ENCODE measurements at regions not wholly inside any gene's neighbourhood (a gene's known extent, or its start where the extent isn't known, plus 50 kb on each side); places are given as distances from the start of the nearest gene placed in this dataset.
"Not testable (repeated sequence)": the region's sequence is repeated elsewhere in the genome, so short reads cannot be mapped to it uniquely, and the experiment has no call there.

DNA sequence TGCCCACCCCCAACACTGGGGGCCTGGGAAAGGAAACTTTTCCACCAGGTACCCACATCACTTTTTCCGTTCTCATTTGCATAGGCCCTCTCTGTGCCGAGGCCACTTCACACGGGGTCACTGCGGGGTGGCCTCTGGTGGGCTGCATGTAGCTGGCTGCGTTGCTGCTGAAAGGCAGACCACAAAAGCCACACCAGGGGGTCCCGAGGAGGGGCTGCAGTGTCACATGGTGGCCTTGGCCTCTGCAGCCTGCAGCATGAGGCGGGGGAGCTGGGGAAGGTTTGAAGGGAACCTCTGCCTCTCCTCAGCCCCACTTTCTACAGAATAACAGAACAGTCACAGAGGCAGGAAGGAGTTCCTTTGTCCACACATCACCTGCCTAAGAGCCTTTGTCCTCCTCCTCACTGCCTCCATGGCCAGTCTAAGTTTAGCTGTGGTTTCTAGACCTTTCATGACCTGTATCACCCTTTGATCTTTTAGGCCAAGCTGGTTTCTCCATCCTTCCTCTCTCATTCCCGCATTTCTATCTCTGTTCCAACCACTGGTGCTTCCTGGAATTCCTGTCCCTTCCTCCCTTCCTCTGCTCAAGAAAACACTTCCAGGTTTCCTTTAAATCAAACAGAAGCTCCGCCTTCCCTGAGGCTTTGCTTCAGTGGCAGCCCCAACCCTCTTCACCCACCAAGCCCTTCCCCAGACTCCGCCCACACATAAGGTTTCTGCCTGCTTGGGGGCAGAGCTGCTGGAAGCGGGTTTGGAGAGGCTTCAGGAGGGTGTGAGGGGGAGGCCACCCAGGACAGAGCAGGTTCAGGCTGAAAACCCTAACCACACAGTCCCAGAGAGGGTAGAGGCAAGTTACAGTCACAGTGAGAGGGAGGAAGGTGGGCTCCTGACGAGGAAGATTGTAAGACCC is 150.7 kb upstream of the TLE3 start:
- DNase-seq (ENCODE audit: low spot score) = no peak

DNA sequence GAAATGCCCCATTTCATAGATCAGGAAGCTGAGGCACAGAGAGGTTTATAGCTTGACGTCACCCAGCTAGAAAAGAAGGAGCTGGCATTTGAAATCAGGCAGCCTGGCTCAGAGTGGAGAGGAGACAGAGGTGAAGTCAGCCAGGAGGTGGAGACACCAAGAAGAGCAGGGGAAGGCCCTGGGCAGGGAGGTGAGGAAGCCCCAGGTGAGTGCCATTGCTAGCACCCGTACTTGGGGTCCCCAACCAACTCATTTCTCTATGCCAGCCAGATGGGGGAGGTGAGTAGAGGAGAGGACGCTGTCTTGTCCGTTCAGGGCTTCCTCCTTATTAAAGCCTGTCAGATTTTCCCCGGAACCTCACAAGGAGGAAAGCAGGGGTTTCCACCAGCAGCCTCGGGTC is 149.6 kb upstream of the TLE3 start:
- DNase-seq (ENCODE audit: low spot score) = no peak

DNA sequence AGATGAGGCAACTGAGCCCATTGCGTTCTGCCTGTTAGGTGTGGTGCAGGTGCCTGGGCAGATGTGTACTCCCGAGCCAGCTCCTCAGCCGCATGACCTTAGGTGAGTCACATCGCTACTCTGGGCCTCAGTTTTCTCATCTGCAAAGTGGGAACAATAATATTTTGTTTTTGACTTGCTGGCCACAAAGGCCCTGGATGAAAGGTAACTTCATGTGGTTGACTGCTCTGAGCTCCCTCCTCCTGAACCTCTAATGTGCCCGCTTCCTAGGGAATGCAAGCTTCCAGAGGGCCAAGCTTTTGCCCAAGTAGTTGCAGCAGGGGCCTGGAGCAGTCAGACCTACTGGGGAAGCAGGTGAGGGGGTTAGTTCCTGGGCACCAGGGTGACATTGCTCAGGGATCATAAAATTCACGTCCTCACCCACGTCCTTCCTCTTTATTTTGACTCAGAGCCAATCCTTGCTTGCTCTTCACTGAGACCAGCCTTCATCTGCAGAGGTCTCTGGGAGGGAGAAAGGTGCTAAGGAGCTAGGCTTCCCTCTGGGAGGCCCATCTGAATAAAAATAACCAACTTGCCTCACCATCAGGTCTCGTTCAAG is 149.0 kb upstream of the TLE3 start:
- no peak for DNase-seq (ENCODE audit: low spot score)

DNA sequence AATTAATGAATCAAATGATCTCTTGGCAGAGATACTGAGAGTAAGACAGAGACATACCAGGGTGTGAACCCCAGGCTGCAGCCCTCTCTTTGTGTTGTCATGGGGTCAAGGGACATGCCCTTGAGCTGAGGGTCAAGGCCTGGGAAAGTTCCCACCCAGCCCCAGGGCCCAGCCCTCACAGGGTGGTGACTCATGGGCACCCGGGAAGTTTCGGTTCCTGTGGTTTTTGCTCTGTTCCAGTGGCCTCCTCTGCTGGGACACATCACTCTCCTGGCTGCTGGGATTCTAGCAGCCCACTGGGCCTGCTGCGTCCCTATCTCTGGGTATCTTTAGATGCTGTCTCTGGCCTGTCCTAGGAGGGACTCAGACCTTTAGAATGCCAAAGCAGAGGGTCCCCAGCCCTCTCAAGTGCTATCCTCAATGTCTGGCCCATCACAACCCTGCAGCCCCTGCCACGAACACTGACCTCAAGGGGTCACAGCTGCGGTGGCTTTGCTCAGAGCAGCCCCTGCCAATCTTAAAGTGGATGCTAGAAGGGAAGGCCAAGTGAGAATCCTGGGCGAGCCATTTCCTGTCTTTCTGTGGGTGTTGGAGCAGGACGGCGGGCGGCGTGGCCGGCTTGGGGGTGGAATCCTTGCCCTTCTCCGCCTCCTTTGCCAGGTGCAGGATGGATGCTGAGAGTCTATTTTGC is 148.4 kb upstream of the TLE3 start:
- peak; percentile 41 for DNase-seq (ENCODE audit: low spot score)

DNA sequence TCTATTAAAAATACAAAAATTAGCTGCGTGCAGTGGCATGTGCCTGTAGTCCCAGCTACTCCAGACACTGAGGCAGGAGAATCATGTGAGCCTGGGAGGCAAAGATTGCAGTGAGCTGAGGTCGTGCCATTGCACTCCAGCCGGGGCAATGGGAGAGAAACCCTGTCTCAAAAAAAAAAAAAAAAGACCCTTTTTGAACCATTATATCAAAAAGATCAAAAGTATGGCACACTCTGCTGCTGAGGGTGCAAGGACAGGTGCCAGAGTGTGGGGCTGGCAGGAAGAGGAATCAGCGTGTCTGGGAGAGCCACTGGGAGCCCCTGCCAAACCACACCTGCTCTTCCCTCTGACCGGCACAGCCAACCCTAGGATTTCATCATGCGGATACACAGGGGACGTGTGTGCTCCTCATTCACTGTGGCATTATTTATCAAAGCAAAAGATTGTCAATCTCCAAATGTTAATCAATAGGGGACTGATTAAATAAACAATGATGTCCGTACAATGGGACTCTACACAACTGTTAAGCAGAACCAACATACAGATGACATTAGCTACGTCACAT is 147.3 kb upstream of the TLE3 start:
- DNase-seq (ENCODE audit: low spot score) = no peak

DNA sequence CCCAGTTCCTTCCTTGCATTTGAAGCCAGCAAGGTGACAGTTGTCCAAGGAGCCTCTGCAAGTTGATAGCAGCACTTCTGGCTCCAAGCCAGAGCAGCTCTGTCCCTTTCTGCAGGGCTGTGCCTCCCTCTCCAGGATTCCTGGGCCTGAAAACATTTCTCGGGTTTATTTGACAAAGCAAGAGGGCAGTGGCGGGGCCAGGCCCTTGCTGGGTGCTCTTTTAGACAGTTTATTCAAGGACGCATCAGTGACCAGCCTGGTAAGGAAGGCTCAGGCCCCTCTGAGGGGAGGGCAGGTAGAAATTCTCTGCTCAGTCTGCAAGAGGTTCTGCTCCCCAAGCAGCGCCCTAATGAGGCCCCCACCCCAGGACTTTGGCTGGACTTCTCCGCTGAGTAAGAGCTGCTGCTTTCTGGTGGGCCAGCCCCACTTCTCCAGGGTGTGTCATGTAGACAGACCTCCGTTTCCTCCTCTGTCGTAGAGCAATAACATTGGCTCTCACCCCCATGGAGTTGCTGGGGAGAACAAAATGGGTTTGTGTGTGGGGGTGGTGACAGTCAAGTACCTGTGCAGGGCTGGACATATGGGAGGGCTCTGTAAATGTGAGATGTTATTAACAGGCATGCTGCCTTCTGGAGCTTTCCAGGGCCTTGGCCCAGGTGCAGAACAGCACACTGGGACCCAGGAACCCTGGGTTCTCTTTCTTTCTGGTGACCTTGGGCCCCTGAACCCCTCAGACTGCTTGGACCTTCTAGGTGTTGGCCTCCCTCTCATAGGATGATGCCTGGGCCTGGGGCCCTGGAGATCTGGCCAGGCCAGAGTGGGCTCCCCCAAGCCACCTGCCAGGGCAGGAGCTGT is 146.2 kb upstream of the TLE3 start:
- DNase-seq (ENCODE audit: low spot score) = no peak

DNA sequence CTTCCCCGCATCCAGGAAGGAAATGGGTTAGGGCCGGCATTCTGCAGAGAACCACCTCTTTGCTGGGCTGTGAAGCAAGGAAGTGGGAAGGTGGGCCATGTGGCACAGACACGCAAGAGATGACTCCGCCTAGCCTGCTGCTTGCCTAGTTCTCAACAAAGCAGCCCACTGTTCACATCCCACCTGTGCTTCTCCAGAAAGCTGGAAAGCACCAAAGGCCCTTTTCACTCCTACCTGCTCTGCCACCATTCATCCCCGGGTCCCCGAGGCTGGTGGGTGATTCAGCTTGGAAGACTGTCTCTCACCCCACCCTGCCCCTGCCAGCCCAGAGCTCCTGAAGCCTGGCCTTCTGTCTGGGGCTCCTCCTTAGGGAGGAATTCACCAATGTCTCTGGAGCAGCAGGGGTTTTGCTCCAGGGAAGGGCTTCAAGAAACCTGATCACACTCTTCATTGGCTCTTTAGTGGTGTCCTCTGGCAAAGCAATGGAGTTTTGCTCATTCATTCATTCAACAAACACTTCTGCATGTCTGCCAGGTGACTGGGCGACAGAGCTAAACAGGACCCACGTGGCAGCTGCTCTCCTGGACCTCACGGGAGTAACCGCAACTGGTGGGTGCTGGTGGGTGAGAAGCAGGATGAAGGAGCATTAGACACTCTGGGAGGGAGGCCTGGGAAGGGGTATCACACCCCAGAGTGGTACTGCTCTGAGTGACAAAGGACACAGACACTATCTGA is 145.4 kb upstream of the TLE3 start:
- no peak for DNase-seq (ENCODE audit: low spot score)

DNA sequence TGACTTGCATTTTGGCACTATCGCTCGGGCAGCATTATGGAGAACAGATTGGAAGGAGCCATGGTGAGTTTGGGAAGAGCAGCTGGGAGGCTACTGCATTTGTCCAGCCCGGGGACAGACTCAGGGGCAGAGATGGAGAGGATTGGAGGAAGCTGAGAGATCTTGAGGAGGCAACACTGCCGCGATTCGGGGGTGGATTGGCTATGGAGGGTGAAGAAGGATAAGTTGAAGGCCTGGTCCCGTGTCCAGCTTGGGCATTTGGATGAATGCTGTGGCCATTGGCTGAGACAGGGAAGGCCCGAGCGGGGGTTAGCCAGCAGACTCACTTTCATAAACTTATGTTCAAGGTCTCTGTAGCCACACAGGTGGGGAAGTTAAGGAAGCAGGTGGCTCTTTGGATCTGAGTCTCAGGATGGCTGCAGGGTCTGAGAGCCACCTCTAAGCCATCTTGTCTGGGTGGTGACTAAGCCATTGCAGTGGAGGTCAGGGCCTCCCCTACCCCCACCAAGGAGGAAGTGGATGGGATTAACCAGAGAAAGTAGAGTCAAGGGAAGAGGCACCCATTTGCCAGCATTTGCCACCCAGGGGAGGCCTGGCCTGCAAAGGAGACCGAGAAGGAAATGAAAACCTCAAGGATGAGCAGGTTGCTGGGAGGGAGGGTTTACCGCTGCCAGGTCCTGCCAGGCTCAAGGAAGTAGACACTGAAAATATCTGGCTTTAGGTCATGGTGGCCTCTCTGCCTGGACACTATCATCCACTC is 144.0 kb upstream of the TLE3 start:
- DNase-seq (ENCODE audit: low spot score) = no peak

DNA sequence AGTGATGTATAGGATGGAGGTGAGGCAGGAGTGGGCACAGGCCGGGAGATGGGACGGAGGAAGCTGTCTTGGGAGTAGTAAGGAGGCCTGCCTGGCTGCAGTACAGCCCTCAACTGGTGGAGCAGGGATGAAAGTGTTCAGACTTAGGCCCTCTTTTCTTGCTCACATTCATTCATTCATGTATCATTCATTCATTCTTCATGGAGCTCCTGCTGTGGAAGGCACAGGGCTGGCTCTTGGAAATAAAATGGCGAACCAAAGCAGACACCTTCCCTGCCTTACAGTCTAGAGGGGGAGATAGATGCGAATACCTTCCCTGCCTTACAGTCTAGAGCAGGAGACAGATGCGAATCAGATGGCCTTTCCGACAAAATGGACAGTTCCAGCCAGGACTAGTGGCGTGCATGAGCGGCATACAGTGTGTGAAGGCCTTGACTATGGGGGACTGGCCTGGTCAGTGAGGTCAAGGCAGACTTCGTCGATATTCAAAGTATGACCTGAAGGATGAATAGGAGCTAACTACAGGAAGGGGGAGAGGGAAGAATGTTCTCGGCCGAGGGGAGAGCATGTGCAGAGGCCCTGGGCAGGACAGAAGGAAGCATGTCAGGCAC is 143.2 kb upstream of the TLE3 start:
- no peak for DNase-seq (ENCODE audit: low spot score)

DNA sequence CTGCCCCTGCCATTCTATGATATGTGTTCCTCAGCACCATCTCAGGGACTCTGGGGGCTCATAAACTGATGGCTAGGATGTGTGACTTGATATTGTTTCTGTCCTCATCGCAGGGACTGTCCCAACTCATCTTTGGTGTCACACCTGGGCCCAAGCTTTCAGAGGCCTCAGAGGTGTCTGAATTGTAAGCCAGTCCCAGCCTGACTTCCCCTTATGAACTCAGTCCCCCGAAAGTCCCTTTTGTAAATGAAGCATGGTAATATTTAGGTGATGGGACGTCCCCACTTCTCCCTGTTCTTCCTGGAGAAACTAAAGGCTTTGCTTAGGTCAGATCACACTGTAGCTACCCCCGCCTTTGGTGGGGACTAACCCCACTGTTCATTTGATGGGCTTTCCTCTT is 142.4 kb upstream of the TLE3 start:
- no peak for DNase-seq (ENCODE audit: low spot score)

DNA sequence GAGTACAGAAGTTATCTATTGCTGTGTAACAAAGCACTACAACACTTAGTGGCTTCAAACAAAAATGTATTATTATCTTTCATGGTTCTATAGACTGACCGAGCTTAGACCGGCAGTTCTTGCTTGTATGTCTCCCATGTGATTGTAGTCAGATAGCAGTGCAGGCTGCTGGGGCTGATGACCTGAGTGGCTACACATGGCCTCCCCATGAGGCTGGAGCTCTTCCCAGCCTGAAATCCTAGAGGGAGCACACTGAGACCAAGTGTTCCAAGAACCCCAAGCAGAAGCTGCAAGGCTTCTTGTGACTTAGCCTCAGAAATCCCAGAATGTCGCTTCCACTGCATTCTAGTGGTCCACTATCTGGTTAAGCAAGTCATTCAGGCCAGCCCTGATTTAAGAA is 141.2 kb upstream of the TLE3 start:
- no peak for DNase-seq (ENCODE audit: low spot score)

DNA sequence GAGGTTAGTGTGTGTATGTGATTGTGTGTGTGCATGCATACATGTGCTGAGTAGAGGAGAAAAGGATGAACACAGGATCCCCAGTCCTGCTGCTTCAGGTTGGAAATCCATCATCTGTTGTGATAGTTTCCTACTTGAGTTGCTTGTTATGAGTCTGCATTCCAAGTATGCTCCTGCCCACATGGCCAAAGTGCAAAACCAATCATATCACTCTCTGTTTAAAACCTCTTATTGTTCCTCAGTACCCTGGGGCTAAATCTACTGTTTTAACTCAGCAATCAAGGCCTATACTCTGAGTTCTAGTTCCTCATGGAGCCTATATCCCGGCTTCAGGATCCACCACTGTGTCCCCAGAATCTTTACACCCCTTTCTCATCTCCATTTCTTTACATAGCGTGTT is 139.9 kb upstream of the TLE3 start:
- no peak for DNase-seq (ENCODE audit: low spot score)

DNA sequence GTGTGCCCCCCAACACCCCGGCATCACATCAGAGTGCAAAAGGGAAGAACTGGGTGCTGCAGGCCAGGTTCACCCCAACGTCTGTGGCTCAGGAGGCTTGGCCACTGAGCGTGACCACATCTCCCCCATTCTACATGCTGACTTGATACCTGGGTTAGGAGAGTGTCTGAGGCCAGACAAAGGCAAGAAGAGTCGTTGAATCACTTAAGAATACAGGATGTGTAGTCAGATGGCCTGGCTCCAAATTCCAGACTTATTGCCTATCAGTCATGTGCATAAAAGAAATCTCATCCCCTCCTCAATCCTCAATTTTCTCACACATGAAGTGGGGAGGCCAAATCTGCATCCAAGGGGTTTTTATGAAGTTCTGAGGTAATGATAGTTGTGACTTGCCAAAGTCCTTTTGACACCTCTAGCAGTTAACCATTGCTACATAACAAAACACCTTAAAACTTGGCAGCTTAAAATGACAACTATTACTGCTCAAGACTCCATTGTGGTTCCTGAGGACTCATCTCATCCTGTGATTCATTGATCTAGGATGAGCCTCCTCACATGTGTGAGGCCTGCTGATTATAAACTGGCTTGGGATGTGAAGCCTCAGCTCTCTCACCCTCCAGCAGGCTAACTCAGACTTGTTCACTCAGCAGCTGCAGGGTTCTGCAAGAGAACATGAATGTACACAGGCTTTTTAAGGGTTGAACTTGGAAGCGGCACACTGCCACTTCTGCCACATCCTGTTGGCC is 138.8 kb upstream of the TLE3 start:
- DNase-seq (ENCODE audit: low spot score) = peak; percentile 81

DNA sequence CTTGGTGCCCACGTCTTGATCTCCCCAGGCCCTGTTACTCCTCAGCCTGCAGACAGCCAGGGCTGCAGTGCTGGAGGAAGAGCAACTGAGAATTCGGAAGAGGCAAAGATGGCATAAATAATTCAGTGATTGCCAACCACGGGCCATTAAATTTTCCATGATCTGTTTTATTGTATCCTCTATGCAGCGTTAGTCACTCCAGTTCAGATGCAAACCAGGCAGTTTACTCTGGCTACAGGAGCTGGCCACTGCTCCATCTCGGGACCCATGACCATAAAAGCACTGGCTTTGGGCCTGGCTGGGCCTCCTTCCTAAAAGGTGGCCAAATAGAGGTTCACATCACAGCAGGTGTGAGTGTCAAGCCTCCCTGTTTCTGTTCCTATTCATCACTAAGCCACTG is 137.6 kb upstream of the TLE3 start:
- DNase-seq (ENCODE audit: low spot score) = no peak

DNA sequence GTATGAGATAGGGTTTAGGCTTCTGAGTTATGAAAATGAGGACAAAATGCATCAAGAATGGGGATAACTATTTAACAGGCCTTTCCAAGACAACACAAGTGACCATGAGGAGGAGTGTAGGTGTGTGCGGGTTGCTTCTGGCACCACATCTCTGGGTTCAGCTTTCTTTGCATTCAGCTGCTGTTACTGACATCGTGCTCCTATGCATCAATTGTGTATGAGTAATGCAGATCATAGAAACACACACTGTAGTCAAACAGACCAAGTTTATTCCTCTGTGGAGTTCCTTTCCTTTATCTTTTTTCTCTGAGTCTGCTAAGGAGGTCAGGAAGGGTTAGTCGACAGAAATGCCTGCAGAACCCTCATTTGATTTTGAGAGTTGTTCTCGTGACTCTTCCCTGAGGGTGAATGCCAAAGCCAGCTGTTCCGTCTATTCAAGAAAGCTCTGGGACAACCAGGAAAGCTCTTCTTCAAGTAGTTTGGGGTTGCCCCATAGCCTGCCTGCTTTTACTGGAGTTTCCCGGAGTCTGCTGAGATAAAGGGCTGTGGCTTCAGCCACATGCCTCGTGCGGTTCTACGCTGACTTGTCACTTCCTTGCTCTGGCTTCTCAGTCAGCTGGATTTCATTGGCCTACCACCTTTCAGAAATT is 136.7 kb upstream of the TLE3 start:
- DNase-seq (ENCODE audit: low spot score) = peak; percentile 84

DNA sequence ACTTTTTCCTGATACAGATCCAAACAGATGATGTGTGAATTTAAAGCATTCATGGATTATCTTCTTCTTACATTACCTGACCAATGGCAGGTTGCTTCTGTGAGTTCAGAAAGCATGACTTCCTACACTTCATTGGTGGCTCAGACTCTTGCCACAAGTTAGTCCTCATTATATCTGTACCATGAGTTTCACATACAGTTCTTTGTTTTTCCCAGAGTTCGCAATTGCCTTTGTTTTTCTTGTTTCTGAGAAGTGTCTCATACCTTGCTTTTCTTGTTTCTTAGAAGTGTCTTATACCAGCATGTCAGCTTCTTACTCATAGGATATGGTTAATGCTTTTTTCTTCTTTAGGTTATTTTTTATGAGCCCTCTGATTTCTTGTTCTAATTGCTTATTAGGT is 133.8 kb upstream of the TLE3 start:
- no peak for DNase-seq (ENCODE audit: low spot score)

DNA sequence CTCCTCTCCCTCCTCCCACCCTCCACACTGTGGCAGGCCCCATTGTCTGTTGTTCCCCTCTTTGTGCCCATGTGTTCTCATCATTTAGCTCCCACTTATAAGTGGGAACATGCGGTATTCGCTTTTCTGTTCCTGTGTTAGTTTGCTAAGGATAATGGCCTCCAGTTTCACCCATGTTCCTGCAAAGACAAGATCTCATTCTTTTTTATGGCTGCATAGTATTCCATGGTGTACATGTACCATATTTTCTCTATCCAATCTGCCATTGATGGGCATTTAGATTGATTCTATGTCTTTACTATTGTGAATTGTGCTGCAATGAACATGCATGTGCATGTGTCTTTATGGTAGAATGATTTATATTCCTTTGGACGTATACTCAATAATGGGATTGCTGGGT is 130.2 kb upstream of the TLE3 start:
- DNase-seq (ENCODE audit: low spot score) = not testable (repeated sequence)

DNA sequence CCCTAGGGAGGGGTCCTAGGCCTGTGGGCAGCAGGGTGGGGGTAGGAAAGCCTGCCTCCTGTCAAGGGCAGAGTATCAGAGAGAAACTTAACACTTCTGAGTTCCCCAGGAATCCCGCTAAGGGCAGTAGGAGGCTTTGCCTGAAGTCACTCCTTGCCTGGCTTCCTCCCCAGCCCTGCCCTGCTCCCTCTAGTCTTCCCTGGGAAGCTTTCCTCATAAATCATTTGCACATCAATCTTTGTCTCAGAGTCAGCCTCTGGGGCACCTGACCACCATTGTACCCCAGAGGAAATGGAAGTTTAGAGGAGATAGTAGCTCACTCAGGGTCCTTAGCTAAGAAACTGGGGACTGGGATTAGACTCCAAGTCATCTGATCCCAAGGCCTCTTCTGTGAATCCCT is 129.4 kb upstream of the TLE3 start:
- no peak for DNase-seq (ENCODE audit: low spot score)

Measured in AG20443 (cell line).